Activated CD4-positive, alpha-beta T cell treated with anti-CD3 and anti-CD28 coated beads for 48 hours (primary cell): ENCODE measurements at regions not wholly inside any gene's neighbourhood (a gene's known extent, or its start where the extent isn't known, plus 50 kb on each side); places are given as distances from the start of the nearest gene placed in this dataset.
A peak's percentile ranks its signal among the peaks of the same experiment; 100 is the strongest.
"Not testable (repeated sequence)": the region's sequence is repeated elsewhere in the genome, so short reads cannot be mapped to it uniquely, and the experiment has no call there.

ENCODE experiments used
- DNase-seq: peaks from one replicate; pipeline ENCODE4 v3.0.0-alpha.2; 2020

DNA sequence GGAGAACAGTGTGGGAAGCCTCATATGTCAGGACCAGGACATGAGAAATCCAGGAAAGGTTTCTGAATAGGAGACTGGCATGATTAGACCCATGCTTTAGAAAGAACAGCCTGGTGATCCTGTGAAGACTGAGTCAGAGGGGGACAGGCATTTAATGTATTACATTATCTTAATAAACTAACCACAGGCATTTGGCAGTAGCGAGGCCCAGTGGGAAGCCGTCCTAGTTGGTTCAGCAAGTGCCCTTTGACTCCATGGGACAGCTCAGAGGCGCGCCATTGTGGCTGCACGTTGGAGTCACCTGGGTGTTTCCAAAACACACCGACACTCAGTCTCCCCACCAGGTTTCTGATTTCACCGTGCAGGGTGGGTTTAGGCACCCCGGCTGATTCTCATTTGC is 90.5 kb upstream of the DGKG start:
- DNase-seq: no peak

DNA sequence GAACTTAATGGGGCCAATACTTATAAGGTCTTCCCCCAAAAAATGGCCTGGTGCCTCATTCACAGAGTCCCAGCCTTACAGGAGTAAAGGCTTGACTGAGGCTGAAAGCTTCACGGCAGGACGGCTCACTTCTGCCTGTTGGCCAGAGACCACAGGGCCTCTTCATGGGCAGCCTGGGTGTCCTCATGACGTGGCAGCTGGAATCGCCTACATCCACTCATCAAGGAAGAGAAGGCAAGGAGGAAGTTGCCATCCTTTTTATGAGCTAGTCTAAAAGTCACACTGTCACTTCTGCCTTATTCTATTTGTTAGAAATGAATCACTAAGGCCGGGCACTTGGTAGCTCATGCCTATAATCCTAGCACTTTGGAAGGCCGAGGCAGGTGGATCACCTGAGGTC is 89.3 kb upstream of the DGKG start:
- no peak for DNase-seq

DNA sequence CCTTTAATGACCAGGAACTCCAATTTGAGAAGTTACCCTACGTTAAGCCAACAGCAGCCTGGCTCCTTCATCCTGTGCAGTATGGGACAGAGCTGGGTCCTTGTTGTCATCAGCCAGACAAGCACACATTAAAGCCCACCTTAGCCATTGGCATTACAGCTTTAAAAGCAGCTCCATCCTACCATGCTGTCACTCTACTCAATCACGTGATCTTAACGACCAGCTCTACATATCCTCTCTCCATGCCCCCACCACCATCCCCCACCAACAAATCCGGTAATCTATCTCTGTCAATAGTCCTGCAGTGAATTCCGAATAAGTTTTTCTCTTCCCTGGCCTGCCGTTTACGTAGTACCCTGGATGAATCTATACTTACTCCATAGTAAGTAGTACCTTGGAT is 82.9 kb upstream of the DGKG start:
- DNase-seq: no peak

DNA sequence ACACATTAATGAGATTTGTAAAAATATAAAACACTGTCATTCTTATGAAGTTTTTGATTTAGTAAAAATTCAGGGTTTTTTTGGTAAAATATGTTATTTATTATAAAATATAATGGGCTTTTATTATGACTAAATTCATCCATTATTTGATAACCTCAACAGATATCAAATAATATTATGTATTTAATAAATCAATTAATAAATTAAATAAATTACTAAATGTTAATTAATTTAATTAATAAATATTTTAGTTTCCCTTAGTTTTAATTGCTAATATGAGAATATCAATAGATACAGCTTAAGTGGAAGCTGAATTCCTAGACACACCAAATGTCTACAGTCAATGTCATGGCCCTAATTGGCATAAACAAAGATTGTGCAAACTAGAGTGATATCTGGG is 82.3 kb upstream of the DGKG start:
- DNase-seq: no peak

DNA sequence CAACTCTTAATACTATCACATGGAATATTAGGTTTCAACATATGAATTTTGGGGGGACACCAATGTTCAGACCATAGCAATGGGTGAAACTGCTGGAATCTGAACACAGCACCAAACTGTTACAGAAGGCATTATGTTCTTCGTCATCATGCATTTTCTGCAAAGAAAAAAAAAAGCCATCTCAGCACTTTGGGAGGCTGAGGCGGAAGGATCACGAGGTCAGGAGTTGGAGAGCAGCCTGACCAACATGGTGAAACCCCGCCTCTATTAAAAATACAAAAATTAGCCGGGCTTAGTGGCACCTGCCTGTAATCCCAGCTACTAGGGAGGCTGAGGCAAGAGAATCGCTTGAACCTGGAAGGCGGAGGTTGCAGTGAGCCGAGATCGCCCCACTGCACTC is 80.9 kb upstream of the DGKG start:
- DNase-seq: not testable (repeated sequence)

DNA sequence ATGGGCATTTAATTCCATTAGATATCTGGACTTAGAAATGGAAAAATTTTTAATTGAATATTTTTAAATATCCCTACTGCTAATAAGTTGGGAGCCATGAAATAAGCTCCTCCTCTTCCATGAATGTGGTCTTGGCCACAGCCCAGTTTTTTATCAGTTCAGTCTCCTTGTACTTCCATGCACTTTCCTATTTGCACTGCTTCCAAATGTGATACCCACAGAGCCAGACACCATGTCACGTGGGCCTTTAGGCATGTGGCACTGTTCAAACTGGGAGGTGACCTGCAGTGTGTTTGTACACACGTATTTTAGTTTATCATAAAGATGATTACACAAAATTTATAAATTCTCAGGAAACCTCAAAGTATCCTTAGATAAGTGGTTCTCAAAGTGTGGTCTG is 80.1 kb upstream of the DGKG start:
- DNase-seq: no peak

DNA sequence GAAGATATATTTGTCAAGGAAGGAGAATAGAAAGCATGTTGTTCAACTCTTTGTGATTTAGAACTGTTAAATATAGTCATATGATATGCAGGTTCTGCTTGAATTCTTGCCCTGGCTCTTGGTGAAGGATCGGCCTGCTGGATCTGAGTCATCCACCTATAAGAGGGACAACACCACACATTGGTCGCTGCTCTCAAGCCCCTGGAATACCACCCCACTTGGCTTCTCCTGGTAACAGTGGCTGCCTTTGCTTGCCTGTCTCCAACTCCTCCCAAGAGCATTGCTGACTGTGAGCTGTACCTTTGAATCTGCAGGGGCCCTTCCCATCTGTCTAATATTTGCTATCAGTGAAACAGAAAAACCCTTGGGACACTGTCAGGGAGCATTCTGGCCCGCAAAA is 78.9 kb upstream of the DGKG start:
- DNase-seq: no peak

DNA sequence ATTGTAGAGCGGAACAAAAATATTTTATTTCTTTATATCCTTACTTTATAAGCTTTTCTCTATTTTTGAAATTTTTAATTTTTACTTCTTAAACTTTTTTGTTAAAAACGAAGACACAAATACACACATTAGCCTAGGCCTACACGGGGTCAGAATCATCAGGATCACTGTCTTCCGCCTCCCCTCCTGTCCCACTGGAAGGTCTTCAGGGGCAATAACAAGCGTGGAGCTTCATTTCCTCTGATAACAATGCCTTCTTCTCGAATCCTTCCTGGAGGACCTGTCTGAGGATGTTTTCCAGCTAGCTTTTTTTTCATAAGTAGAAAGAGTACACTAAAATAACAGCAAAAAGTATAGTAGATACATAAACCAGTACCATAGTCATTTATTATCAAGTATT is 77.7 kb upstream of the DGKG start:
- DNase-seq: no peak

DNA sequence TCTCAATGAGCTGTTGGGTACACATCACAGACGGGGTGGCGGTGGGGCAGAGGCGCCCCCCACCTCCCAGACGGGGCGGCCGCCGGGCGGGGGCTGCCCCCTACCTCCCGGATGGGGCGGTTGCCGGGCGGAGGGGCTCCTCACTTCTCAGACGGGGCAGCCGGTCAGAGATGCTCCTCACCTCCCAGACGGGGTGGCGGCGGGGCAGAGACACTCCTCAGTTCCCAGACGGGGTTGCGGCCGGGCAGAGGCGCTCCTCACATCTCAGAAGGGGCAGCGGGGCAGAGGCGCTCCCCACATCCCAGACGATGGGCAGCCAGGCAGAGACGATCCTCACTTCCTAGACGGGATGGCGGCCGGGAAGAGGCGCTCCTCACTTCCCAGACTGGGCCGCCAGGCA is 73.3 kb upstream of the DGKG start:
- DNase-seq: not testable (repeated sequence)

DNA sequence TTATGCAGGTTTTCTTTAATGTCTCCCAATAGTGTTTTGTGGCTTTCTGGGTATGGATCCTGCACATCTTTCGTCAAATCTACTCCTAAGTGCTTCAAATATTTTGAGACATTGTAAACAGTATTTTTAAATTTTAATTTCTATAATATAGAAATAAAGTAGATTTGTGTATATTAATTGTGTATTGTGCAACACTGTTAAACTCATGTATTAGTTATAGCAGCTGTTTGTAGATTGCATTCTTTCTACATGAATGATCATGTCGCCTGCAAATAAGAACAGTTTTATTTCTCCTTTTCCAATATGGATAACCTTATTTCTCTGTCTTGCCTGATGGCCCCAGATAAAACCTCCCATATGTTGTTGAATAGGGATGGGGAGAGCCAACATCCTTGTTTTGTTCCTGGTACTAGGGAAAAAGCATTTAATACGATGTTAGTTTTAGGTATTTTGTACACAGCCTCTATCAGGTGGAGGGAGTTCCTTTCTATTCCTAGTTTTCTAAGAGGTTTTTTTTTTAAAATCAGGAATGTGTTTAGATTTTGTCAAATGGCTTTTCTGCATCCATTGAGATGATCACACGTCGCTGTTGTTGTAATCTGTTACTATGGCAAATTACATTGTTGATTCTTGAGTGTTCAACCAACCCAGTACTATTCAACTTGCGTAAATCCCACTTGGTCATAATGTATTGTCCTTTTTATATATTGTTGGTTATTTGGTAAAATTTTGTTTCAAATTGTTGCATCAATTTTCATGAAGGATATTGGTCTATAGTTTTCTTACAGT is 71.1 kb upstream of the DGKG start:
- no peak for DNase-seq

DNA sequence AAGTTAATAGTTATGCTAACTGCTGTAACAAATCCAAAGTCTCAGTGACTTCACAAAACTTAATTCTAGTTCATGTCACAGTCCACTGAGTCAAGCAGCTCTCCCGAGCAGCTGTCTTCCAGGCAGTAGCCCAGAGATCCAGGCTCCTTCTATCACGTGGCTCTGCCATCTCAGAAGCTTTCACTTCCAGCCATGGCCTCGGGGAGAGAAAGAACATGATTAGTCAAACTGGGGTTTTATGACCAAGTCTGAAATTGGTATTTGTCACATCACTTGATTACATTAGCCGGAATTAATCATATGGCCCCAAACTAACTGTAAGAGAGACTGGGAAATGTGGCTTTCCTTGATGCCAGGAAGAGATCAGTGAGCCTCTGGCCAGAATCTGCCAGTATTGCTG is 70.2 kb upstream of the DGKG start:
- DNase-seq: peak; percentile 48

DNA sequence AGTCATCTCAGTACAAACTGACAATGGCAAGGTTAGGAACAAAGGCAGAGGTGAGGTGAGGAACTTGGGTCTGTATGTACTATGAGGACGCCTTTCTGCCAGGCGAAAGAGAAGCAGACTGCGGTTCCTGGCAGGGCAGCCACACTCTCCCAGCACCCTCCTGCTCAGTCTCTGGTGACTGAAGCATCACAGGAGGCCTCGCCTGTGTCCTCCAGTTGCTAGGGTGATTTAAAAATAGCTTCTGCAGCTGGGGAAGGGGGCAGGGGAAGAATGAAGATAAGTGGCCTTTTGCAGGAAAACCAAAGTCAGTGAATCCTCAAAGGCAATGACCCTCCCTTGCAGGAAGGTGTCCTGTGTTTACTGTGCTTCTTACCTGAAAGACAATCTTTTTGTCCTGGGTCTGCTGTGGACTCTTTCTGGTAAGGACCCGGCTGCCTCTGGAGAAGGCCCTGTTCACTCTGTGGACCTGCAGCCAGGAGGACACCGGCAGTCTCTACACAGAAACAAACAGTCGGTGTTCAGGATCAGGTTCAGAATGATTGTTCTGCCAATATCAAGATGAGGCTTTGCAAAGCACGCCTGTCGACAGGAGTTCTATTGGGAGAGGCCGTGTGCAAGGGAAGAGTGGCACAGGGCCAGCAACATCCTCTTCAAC is 65.7 kb upstream of the DGKG start:
- DNase-seq: no peak

DNA sequence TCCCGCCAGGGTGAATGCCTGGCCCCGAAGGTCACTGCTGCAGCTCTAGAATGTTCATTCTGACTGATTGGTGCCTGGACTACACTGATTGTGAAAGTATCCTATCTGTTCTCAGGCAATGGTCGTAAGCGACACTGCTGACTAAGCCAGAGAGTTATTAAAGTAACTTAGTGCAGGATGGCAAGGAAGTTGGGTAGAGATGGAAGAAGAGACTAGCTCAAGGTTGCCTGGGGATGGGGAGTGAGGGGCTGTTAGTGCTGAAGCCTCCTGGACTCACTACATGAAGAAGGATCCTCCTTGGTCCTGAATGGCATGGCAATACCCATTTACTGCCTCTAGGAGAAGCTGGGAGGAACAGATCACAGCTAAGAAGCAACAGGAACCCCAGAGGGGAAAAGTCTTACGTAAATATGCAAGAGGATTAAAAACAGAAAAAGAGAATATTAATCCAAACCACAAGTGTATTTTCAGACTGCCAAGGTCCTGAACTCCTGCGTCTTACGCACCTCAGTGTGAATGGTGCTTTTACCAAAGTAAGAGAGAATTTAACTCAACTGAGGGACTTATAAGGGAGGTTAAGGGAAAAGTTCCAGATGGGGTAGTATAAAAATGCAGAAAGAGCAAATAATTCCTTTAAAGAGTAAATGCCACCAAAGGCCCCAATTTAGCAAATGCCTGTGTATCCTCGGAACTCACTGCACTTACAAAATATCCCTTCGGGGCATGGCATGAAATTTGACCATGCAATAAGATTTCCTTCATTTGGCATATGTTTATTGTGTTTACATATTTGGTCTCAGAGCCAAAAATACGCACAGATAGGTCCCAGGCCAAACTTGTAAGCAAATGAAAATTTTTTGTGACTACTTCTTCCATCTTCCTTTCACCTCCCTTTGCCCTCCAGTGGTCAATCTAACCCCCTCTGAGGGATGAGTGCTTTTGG is 64.0 kb upstream of the DGKG start:
- no peak for DNase-seq

DNA sequence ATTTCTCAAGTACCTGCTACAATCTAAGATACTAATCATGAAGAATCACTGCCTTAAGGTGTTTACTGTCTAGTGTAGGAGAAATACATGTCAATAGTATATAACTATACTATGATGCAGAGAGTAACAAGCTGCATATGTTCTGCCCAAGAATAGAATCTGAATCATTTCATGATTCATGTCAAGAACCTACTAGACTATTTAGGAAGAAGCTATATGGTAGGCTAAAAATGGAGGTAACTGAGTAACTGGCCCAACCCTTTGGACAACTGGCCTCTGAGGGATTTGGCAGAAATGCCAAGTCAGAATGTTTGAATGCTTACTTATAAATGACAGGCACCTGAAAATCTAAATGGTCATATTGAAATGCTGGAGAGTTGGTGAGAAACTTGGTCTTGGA is 59.9 kb upstream of the DGKG start:
- DNase-seq: no peak

DNA sequence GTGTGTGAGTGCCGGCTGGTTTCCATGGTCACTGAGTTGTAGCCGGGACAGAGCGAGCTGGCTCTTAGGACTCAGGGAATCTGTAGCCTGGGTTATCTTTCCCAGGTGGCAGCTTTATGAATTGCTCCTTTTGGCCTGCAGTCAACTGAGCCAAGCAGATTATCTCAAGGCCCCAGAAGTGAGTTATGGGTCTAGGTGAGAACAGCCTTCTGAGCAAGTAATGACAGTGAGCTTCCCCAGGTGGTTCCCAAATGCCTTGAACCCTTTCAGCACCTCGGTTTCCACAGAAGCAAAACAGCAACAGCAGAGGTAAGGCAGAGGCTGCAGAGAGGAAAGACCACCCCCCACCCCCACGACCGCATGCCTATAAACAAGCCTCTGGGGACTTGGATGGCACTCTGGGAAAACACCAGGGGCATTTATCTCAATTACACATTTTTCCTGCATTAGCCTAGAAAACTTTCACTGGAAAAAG is 56.7 kb upstream of the DGKG start:
- DNase-seq: no peak

DNA sequence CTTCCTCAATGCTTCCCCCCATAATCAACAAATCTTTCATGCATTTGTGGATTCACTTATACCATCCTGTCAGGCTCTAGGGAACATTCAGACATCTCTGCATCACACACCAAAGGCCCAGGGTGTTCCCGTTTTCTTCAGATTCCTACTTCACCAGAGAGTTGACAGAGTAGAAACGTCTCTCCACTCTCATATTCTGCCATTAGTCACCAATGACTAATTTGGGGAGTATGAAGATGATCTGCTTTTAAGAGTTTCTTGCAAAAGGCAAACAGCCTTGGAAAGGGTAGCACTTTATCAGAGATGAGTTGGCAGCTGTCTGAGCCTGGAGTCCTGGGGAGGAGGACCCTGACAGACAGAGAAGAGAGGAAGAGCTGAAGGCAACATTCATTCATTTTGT is 55.8 kb upstream of the DGKG start:
- no peak for DNase-seq

DNA sequence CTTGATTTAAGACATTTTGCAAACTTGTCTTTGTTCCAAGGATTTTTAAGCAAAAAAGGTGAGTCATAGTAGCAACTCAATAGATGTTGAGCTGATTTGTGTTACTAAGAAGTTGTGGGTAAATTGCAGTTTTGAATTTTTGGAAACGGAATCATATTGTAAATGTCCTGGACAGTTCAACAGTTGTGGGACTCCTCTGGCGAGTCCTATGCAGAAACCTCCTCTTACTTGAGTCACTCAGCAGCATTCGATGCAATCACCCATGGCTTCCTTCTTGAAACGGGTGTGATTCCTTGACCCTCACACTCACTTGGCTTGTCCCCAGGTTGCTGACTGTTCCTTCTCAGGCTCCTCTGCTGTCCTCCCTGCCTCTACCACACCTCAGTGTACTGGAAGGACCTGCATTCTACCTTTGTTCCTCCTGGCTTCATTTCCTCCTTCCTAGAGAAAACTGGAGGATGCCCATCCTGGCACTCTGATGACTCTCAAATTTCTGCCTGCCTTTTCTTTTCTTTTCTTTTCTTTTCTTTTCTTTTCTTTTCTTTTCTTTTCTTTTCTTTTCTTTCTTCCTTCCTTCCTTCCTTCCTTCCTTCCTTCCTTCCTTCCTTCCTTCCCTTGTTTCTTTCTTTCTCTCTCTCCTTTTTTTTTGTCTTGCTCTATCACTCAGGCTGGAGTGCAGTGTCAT is 52.8 kb upstream of the DGKG start:
- no peak for DNase-seq

DNA sequence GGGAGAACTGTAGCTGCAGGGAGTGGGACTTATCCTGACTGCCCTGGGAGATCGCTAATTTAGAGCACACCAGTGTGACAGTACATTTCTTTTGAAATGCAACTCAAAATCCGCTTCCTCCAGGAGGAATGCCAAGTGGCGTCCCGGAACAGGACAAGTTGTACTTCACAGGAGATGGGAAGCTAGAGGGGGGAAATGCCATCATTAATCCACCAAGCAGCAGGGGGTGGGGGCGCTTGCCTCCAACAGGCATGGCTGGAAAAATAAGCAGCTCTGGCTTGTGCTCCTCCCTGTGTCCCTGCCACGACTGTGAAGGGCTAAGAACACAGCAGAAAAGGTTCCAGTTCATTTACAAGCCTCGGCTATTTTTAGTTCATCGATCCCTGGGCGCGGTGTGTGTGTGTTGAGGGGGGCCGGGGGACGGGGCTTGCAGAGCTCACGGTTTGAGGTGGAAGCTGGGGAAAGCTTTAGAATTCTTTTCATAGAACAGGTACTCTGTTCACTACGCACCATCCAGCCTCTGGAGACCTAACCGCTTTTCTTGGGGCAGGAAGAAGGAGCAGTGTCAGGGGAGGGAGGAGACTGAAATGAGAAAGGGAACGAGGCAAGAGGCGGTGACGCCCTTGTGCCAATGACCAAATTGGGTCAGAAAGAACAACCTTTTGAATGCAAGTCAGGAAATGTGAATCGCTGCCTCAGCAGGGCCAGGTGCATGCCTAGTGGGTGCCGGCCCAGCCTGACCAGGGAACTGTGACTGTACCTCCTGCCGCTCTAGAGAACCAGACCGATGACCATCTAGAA is 51.8 kb upstream of the DGKG start:
- DNase-seq: peak; percentile 25

DNA sequence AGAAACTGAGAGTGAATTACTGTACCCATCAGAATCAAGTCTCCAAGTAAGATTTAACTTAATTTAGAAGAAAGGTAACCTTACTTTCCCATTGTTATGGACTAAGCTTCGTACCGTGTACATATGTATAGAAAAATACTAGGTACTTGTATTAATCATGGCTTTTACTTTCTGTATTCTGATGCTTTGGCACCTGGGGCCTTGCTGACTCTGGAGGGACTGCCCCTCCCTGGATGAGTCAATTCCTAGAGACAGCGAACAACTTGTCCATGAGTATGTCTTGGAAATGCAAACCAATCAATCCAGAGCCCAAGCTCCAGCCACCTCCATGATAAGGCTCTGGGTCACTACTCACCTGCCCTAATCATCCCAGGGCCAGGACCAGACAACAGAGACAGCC is 50.0 kb upstream of the DGKG start:
- peak; percentile 70 for DNase-seq
